ENCODE measurements at regions not wholly inside any gene's neighbourhood (a gene's known extent, or its start where the extent isn't known, plus 50 kb on each side); places are given as distances from the start of the nearest gene placed in this dataset.
"Not testable (repeated sequence)": the region's sequence is repeated elsewhere in the genome, so short reads cannot be mapped to it uniquely, and the experiment has no call there.

- no peak for DNase-seq (ENCODE audit: low read depth, low spot score)
These were observed 204.1 kb upstream of the DDX53 start for GRCh38 chrX:22795671-22796070.

- DNase-seq (ENCODE audit: low read depth, low spot score): no peak
These were observed 199.4 kb upstream of the DDX53 start for GRCh38 chrX:22800360-22800759.

GRCh38 chrX:22800806-22801205 lies 199.0 kb upstream of the DDX53 start:
- no peak for DNase-seq (ENCODE audit: low read depth, low spot score)

- DNase-seq (ENCODE audit: low read depth, low spot score): no peak
These were observed 196.4 kb upstream of the DDX53 start for GRCh38 chrX:22803353-22803752.

- DNase-seq (ENCODE audit: low read depth, low spot score): no peak
These were observed 188.9 kb upstream of the DDX53 start for GRCh38 chrX:22810876-22811275.

GRCh38 chrX:22818061-22818460 lies 181.7 kb upstream of the DDX53 start:
- no peak for DNase-seq (ENCODE audit: low read depth, low spot score)

- no peak for DNase-seq (ENCODE audit: low read depth, low spot score)
These were observed 144.1 kb upstream of the DDX53 start for GRCh38 chrX:22855693-22856092.

- DNase-seq (ENCODE audit: low read depth, low spot score): no peak
These were observed 140.1 kb upstream of the DDX53 start for GRCh38 chrX:22859642-22860041.

- not testable (repeated sequence) for DNase-seq (ENCODE audit: low read depth, low spot score)
These were observed 133.0 kb upstream of the DDX53 start for GRCh38 chrX:22866801-22867200.

- DNase-seq (ENCODE audit: low read depth, low spot score): no peak
These were observed 117.2 kb upstream of the DDX53 start for GRCh38 chrX:22882543-22882942.

GRCh38 chrX:22889819-22890218 lies 109.9 kb upstream of the DDX53 start:
- DNase-seq (ENCODE audit: low read depth, low spot score): no peak

GRCh38 chrX:22912616-22913015 lies 87.1 kb upstream of the DDX53 start:
- no peak for DNase-seq (ENCODE audit: low read depth, low spot score)

- no peak for DNase-seq (ENCODE audit: low read depth, low spot score)
These were observed 76.8 kb upstream of the DDX53 start for GRCh38 chrX:22922961-22923360.

- DNase-seq (ENCODE audit: low read depth, low spot score): no peak
These were observed 65.1 kb upstream of the DDX53 start for GRCh38 chrX:22934640-22935039.

- no peak for DNase-seq (ENCODE audit: low read depth, low spot score)
These were observed 54.8 kb upstream of the DDX53 start for GRCh38 chrX:22944945-22945344.
